GM23248 (cell line): ENCODE measurements at regions not wholly inside any gene's neighbourhood (a gene's known extent, or its start where the extent isn't known, plus 50 kb on each side); places are given as distances from the start of the nearest gene placed in this dataset.

Experiments used
- EZH2 ChIP-seq: fragments of 200-600 bp; sonication (generic); IDR thresholded peaks from 2 replicates; pipeline ENCODE4 v1.6.1; 2018; ENCODE audit warnings: antibody characterized with exemption, mild to moderate bottlenecking; ENCODE audit not compliant: insufficient read depth, poor library complexity, severe bottlenecking
- EZH2phosphoT487 ChIP-seq: fragments of 200-600 bp; sonication (generic); IDR thresholded peaks from 2 replicates; pipeline ENCODE4 v1.6.1; 2018; ENCODE audit warnings: antibody characterized with exemption, moderate library complexity, mild to moderate bottlenecking, low read depth; ENCODE audit not compliant: insufficient read depth

GRCh38 chr2:147588191-147588590 lies 256.6 kb upstream of the ACVR2A start:
- no peak for TF ChIP-seq EZH2
- no peak for TF ChIP-seq EZH2phosphoT487
